ENCODE measurements at regions not wholly inside any gene's neighbourhood (a gene's known extent, or its start where the extent isn't known, plus 50 kb on each side); places are given as distances from the start of the nearest gene placed in this dataset.

DNA sequence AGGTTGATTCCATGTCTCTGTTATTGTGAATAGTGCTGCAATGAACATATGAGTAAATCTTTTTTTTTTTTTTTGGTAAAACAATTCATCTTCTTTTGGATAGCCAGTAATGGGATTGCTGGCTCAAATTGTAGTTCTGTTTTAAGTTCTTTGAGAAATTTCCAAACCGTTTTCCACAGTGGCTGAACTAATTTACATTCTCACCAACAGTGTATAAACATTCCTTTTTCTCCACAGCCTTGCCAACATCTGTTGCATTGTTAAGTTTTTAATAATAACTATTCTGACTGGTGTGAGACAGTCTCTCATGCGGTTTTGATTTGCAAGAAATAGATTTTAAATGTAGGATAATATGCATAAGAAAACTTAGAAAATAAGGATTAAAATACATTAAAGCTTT, 279.0 kb upstream of the EPHA3 start:
- H2BK12ac ChIP-seq (ENCODE audit: low read depth, low read length) = no peak overlapping the region
- no peak overlapping the region for H3K4me3 ChIP-seq (ENCODE audit: extremely low read depth in 1 of 4, insufficient read depth in 2 of 4, low read depth in 3 of 4, low read length in 4 of 4)
- no peak for DNase-seq (ENCODE audit: low read depth in 1 of 2, low spot score in 2 of 2)
- H3K14ac ChIP-seq (ENCODE audit: insufficient read length) = no peak overlapping the region
- no peak for FAIRE-seq
- no peak for TF ChIP-seq EGR1 (IDR thresholded peaks at IDR 0.05; ENCODE audit: borderline replicate concordance, low read depth, low read length)
- H2AK5ac ChIP-seq (ENCODE audit: low read depth, low read length) = no peak overlapping the region
- no peak overlapping the region for H2BK20ac ChIP-seq (ENCODE audit: low read length)
- no peaks in the 10 kb centered on the region for H3K27me3 ChIP-seq (replicated peaks in 1 of 4; ENCODE audit: control insufficient read depth in 3 of 4, extremely low read depth in 1 of 4, insufficient read depth in 3 of 4, low read length in 3 of 4)
- no peak overlapping the region for H4K5ac ChIP-seq (ENCODE audit: insufficient read length, low read depth, low read length)
- H3K36me3 ChIP-seq (ENCODE audit: control insufficient read depth in 2 of 4, insufficient read depth in 4 of 4, low read length in 3 of 4) = no peaks in the 10 kb centered on the region
- H3K18ac ChIP-seq (ENCODE audit: extremely low read depth, low read length) = no peak overlapping the region
- no peak overlapping the region for H3K27ac ChIP-seq (ENCODE audit: low read depth, low read length)
- no peak overlapping the region for H3K56ac ChIP-seq (replicated peaks; ENCODE audit: insufficient read length, low read depth, low read length)
- WGBS, 2 experiments (ENCODE audit: extremely low coverage in 1 of 2, insufficient coverage in 1 of 2, insufficient read length in 1 of 2, insufficient replicate concordance in 2 of 2, low coverage in 1 of 2, low lambda C conversion rate in 2 of 2, missing lambda C conversion rate in 1 of 2) = 82% methylated on average over 2 of the region's 2 CpGs; no CpG with 5 or more reads in 1 of the 2 experiments
- H3K23ac ChIP-seq (ENCODE audit: insufficient read length) = no peak overlapping the region
- H3K79me1 ChIP-seq (ENCODE audit: low read depth, low read length) = no peaks in the 10 kb centered on the region
- POLR2A ChIA-PET (ENCODE audit: partially characterized antibody) = no interaction called here
- H3K4ac ChIP-seq (replicated peaks; ENCODE audit: insufficient read length, low read depth, low read length) = no peak overlapping the region
- no peaks in the 10 kb centered on the region for H3K23me2 ChIP-seq (ENCODE audit: low read depth, low read length)
- H3K4me1 ChIP-seq (replicated peaks in 1 of 4; ENCODE audit: control insufficient read depth in 3 of 4, insufficient read depth in 4 of 4, low read length in 3 of 4) = no peaks in the 10 kb centered on the region
- H4K20me1 ChIP-seq (replicated peaks in 1 of 2; ENCODE audit: control insufficient read depth in 1 of 2, insufficient read depth in 2 of 2, low read length in 2 of 2) = no peaks in the 10 kb centered on the region
- no peak overlapping the region for H2BK120ac ChIP-seq (replicated peaks; ENCODE audit: low read depth, low read length)
- no peaks in the 10 kb centered on the region for H3K9me3 ChIP-seq (ENCODE audit: insufficient read depth in 2 of 2, low read depth in 1 of 2, low read length in 1 of 2)
- H3K4me2 ChIP-seq (ENCODE audit: insufficient read depth in 1 of 2, low read depth in 2 of 2, low read length in 2 of 2) = no peak overlapping the region
- H4K8ac ChIP-seq (ENCODE audit: extremely low read depth, insufficient read depth, low read length) = no peak overlapping the region
- CTCF ChIA-PET (ENCODE audit: partially characterized antibody) = no interaction called here
- H2BK5ac ChIP-seq (ENCODE audit: low read depth, low read length) = no peak overlapping the region
- H3K79me2 ChIP-seq (ENCODE audit: control insufficient read depth in 1 of 2, insufficient read depth in 2 of 2, low read length in 2 of 2) = no peaks in the 10 kb centered on the region
- H2BK15ac ChIP-seq (ENCODE audit: low read length) = no peak overlapping the region
- no peak overlapping the region for H2AFZ ChIP-seq (ENCODE audit: low read length)
- no peak overlapping the region for H4K91ac ChIP-seq (replicated peaks; ENCODE audit: insufficient read length, low read length)
- no peak overlapping the region for H3K9ac ChIP-seq (replicated peaks in 1 of 4; ENCODE audit: extremely low read depth in 1 of 4, low read depth in 3 of 4, low read length in 3 of 4)

Measured in H1 (cell line).